Colonic mucosa (tissue), 4 donors: ENCODE measurements at regions not wholly inside any gene's neighbourhood (a gene's known extent, or its start where the extent isn't known, plus 50 kb on each side); places are given as distances from the start of the nearest gene placed in this dataset.

Source experiments
- DNase-seq: peaks from one replicate; pipeline ENCODE4 v3.0.0-alpha.2; 2020
- H3K27ac ChIP-seq: fragments of 200-600 bp; one replicate; pipeline ENCODE4 v1.8.0; 2021
- H3K27me3 ChIP-seq: fragments of 200-600 bp; one replicate; pipeline ENCODE4 v1.8.0; 2021
- H3K36me3 ChIP-seq: fragments of 200-600 bp; one replicate; pipeline ENCODE4 v1.8.0; 2021
- H3K4me1 ChIP-seq: fragments of 200-600 bp; one replicate; pipeline ENCODE4 v1.8.0; 2021; ENCODE audit warnings: mild to moderate bottlenecking
- H3K4me3 ChIP-seq: fragments of 200-600 bp; one replicate; pipeline ENCODE4 v1.8.0; 2021
- H3K9ac ChIP-seq, 2 donors: one replicate each; pipeline ENCODE4 v1.7.0; 2013; ENCODE audit warnings: control low read depth in 2 of 2, low read depth in 2 of 2, low read length in 2 of 2
- H3K9me3 ChIP-seq: fragments of 200-600 bp; one replicate; pipeline ENCODE4 v1.8.0; 2021
- CTCF ChIP-seq: fragments of 200-600 bp; IDR thresholded peaks from one replicate; pipeline ENCODE4 v1.8.0; 2022; ENCODE audit warnings: antibody characterized with exemption, mild to moderate bottlenecking
- intact Hi-C: fragments of 100-400 bp; cut with DNase I; formaldehyde crosslinking; loops from one replicate; pipeline ENCODE4 v1.14.1; 2022
- donor health status: healthy.
- donor health status: DM: no; HTN: no; CAD: no.
- donor health status: DM: no; HTN: no; CAD: no.

DNA sequence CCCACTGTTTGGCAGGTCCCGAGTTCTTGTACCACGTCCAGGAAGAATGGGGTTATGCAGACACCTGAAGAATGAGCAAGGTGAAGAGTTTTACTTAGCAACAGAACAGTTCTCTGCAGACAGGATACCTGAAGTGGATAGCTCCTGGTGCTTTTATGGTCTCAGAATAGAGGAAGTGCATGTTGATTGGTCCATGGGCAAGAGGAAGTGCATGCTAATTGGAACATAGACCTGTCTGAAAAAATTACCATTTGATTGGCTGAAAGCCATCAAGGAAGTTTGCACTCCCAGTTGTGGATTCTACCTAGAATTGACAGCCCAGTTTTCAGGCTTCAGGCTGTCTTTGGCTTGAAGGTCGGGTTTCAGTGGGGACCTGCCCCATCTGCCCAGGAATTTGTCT is 887.5 kb downstream of the FAT4 start:
- intact Hi-C loops, result no loop called here
- H3K9ac ChIP-seq, result no peak overlapping the region
- no peaks in the 10 kb centered on the region for H3K9me3 ChIP-seq
- H3K27ac ChIP-seq, result no peak overlapping the region
- no peaks in the 10 kb centered on the region for H3K4me1 ChIP-seq
- TF ChIP-seq CTCF, result no peak
- H3K4me3 ChIP-seq, result no peak overlapping the region
- no peak for DNase-seq
- H3K27me3 ChIP-seq, result no peaks in the 10 kb centered on the region
- no peaks in the 10 kb centered on the region for H3K36me3 ChIP-seq

- H3K9me3 ChIP-seq, result no peaks in the 10 kb centered on the region
- no peak overlapping the region for H3K9ac ChIP-seq
- no peaks in the 10 kb centered on the region for H3K27me3 ChIP-seq
- H3K4me3 ChIP-seq, result no peak overlapping the region
- no peaks in the 10 kb centered on the region for H3K4me1 ChIP-seq
- DNase-seq, result no peak
- no peak for TF ChIP-seq CTCF
- H3K36me3 ChIP-seq, result no peaks in the 10 kb centered on the region
- intact Hi-C loops, result no loop called here
- H3K27ac ChIP-seq, result no peak overlapping the region
Observed at GRCh38 chr4:126207910-126208309, 893.2 kb downstream of the FAT4 start.

DNA sequence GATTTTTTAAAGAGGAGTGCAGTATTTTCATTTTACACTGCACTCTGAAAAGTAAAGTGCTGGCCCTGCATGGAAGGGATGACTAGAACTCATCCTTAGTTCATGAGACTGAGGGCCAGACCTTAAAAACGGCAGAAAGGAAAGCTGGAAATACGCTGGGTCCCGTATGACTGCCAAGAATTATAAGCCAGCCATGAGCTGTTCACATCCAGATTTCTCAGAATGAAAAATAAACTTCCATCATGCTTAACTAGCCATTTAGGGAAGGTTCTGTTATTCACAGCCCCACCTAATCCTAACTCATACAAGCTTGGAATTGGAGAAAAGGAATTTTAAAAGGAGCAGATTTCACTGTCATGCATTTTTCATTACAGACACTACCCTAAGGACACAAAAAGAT is 894.4 kb downstream of the FAT4 start:
- Histone ChIP-seq H3K27ac (no peak overlapping the region), H3K27me3 (no peaks in the 10 kb centered on the region), H3K9me3 (no peaks in the 10 kb centered on the region), H3K4me3 (no peak overlapping the region), H3K36me3 (no peaks in the 10 kb centered on the region), H3K9ac (no peak overlapping the region), H3K4me1 (no peaks in the 10 kb centered on the region)
- no peak for DNase-seq
- intact Hi-C loops, result no loop called here
- TF ChIP-seq CTCF, result no peak

- intact Hi-C loops, result no loop called here
- no peak for TF ChIP-seq CTCF
- H3K27ac ChIP-seq, result no peak overlapping the region
Observed at GRCh38 chr4:126213996-126214395, 899.2 kb downstream of the FAT4 start.

GRCh38 chr4:126215759-126216158 is 901.0 kb downstream of the FAT4 start:
- DNase-seq, result no peak
- H3K9ac ChIP-seq, result no peak overlapping the region
- H3K27ac ChIP-seq, result no peak overlapping the region
- no peak overlapping the region for H3K4me3 ChIP-seq
- H3K36me3 ChIP-seq, result no peaks in the 10 kb centered on the region
- no peaks in the 10 kb centered on the region for H3K27me3 ChIP-seq
- no peaks in the 10 kb centered on the region for H3K4me1 ChIP-seq
- TF ChIP-seq CTCF, result no peak
- H3K9me3 ChIP-seq, result no peaks in the 10 kb centered on the region
- intact Hi-C loops, result no loop called here

More at GRCh38 chr4:126213996-126214395, 899.2 kb downstream of the FAT4 start:
- Histone ChIP-seq H3K9me3 (no peaks in the 10 kb centered on the region), H3K9ac (no peak overlapping the region), H3K27me3 (no peaks in the 10 kb centered on the region), H3K4me3 (no peak overlapping the region), H3K36me3 (no peaks in the 10 kb centered on the region), H3K4me1 (no peaks in the 10 kb centered on the region)
- DNase-seq, result no peak

GRCh38 chr4:126216611-126217010 is 901.9 kb downstream of the FAT4 start:
- intact Hi-C loops, result no loop called here
- no peaks in the 10 kb centered on the region for H3K4me1 ChIP-seq
- H3K27me3 ChIP-seq, result no peaks in the 10 kb centered on the region
- H3K9me3 ChIP-seq, result no peaks in the 10 kb centered on the region
- no peak overlapping the region for H3K4me3 ChIP-seq
- DNase-seq, result no peak
- no peak overlapping the region for H3K9ac ChIP-seq
- H3K36me3 ChIP-seq, result no peaks in the 10 kb centered on the region
- TF ChIP-seq CTCF, result no peak
- H3K27ac ChIP-seq, result no peak overlapping the region
